ENCODE measurements at regions not wholly inside any gene's neighbourhood (a gene's known extent, or its start where the extent isn't known, plus 50 kb on each side); places are given as distances from the start of the nearest gene placed in this dataset.
A peak's percentile ranks its signal among the peaks of the same experiment; 100 is the strongest.
"Not testable (repeated sequence)": the region's sequence is repeated elsewhere in the genome, so short reads cannot be mapped to it uniquely, and the experiment has no call there.

DNA sequence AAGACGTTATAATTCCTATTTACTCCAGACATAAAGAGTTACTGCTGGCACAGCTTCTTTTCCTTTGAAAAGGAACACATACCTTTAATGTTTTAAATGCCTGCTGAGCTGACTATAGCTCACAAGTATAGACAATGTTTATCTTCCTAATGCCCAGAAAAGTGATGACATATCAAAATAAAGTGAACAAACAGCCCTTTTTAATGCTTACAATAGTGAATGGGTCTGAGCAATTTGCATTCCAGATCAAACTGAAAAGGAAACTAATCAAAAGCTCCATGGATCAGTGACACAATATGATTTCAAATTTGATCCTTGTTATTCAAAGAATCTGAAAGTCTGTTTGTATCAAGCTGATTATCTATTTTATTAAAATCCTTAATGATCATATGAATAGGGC, 233.6 kb upstream of the SEMA3E start:
- DNase-seq, result no peak

DNA sequence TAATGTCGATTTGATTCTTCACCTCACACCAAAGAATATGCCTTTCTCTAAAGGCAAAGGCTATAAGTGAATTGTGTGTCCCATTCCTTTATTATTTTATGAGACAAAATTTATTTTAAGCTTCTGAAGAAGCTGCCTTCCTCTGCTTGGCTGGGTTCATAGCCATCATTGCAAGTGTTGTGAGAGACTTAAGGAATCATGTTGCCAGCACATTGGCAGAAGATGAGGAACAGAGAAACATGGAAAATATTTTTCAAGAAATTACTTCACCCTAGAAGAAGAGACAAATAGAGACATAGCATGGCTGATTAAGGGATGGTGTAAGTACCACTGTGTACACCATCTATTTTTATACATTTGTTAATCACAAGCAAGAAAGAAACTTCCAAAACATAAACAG, 230.1 kb upstream of the SEMA3E start:
- no peak for DNase-seq

DNA sequence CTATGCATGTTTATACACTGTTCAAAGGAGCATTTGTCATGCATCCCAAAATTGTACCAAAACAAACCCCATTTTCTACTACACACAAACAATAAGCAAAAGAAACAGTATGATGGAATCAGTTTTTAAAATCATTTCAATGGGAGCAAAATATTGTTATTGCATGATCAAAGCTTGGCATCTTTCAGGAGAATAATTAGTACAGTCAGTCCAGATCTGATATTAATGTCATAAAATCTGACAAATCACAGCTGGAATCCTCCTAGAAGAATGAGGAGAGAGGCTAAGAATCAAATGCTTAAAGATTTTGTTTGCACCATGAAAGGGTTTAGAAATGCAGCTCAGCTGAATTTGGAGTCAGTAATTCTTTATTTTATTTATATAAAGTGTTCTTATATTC, 229.7 kb upstream of the SEMA3E start:
- DNase-seq, result no peak

DNA sequence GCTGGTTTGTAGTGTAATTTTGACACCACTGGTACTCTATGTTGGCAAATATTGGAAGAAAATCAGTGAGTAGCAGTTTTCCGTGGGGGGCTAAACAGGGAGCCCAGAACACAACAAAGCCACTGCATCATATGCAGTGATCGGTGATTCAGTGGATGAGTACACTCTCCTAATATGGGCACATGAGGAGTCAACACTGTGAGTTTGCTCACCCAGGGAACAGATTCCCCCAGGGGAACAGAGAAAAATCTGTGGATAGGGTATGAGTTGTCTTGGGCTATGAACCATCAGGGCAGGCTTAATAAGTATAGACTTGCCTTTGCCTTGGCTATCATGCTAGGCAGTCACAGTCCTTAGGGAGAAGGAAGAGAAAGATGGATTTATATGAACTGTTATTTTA, 227.7 kb upstream of the SEMA3E start:
- DNase-seq, result peak in 1 of 2 experiments; percentile 4

DNA sequence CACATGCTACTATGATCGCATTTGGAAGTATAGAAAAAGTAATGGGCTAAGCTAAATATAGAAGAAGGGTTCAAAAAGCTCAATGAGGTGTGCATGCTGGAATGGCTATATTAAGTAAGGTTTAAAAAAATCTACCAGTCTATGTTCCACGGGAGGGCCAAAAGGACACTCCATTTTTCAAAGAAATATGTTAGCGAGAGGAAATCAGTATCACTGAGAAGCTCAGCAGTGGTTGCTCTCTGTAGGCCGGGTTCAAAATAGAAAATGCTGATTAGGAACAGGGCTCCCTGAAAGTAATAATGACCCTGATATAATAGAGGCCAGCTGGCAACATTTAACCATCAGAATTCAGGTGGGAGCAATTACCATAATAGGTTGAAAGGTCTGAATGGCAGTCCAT, 224.5 kb upstream of the SEMA3E start:
- no peak for DNase-seq

DNA sequence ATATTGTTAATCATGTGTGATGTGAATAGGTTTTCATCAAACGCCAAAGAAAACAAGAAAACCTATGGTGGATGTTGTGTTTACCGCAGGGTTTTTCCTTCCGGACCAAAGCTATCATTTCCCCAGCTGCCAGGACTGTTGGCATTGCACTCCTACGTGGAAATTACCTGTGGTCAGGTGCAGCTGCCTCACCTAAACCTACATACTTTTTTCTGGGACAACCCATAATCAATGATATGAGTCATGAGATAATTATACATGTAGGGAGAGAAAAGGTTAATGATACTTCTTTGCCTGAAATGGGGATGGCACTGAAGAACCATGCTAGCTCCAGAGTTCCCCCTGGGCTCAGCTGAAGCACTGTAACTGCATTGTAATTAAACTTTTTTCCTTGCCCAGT, 223.6 kb upstream of the SEMA3E start:
- no peak for DNase-seq

DNA sequence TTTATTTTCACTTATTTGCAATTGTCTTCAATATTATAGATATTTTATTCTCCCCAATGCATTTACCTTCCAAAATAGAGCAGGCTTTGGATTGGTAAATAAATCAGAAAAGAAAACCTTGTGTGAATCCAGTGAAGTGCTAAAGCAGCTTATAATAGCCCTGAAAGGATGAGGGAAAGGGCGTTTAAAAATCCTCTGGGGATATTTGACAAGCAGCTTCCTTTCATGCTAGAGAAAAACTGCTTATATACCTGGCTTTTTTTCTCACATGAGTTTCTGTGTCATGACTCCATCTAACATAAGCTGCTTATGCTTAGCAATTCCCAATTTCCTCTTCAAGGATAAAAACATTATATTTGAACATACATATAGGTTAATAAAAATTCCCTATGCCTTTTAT, 221.6 kb upstream of the SEMA3E start:
- no peak for DNase-seq

DNA sequence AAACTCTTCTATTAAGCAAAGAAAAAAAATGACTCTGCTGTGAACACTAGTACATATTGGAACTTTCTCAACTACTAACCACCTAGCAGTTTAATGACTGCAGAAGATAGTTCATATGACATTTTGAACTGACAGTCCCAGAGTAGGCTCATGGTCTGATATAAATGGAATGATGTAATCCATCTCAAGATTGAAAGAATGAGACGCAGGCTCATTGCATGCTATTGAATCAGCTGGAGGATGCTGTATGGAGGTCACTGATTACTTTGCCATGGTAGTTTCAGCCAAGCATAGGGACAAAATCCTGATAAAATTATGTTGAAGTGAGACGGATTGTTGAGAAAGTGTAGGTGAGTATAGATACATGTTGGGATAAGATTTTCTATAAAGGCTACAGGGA, 217.6 kb upstream of the SEMA3E start:
- no peak for DNase-seq

DNA sequence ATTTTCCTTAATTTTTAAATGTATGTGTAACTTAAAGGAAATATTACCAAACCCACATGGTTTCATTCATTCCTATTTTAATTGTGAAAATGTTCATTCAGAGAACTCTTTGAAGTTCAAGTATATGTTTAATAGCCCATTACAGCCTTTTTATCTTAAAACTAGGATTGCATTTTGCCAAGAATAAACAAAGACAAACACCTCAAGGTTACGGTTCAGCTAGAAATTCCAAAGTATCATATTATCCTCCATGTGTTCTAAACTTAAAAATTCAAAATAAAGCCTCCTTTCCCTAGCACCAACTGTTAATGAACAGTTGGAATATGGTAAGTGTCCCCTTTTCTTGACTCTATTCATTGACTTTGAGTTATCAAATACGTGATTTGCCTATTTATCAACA, 215.6 kb upstream of the SEMA3E start:
- no peak for DNase-seq

DNA sequence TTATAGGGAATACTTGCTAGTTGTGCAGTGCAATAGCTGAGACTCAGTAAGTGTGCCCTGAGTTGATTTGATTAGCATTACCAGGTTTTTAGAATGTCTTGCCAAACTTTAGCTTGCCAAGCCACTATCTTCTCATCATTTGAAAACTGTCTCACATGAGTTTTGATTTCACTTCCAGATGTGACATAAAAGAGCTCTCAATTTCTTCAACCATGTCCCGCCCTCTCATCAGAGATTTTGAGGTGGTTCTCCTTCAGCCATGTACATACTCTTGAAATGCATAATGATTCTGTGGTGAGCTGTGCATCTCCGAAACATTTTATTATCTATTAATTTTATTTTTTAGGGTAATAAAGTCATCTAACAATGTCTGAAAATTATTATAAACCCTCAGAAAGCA, 215.0 kb upstream of the SEMA3E start:
- DNase-seq, result no peak

DNA sequence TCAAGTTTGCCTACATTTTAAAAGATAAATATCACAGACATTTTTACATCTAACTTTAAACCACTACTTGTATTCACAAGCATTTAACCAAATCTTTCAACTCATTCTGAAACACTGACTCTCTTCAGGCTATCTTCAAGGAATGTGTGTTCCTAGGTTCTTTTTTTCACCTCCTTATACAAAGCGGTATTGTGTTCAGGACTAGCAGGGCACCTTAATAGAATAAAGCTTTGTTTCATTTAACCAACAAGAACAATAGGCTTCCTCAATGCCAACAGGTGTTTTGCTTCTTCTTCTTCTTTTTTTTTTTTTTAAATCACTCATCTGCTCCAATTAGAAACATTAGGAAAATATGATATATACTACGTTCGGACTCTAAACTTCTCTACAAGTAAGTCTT, 212.9 kb upstream of the SEMA3E start:
- no peak for DNase-seq

DNA sequence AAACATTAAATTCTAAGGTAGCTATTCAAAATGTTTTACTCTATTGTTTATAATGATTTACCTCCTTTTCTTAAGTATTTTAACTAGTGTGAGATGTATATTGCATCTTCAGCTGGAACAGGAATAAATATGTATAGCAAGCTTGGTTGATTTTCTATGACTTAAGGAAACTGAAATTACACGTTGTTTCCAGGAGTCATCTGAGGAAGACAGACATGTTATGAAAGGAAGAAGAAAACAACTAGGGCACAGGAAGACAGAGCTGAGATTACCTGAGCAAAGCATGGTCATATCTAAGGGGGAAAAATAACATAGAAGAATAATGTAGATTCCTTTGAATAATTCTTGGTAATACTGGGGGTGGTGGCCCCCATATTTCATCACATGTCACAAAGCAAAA, 210.9 kb upstream of the SEMA3E start:
- DNase-seq, result no peak

DNA sequence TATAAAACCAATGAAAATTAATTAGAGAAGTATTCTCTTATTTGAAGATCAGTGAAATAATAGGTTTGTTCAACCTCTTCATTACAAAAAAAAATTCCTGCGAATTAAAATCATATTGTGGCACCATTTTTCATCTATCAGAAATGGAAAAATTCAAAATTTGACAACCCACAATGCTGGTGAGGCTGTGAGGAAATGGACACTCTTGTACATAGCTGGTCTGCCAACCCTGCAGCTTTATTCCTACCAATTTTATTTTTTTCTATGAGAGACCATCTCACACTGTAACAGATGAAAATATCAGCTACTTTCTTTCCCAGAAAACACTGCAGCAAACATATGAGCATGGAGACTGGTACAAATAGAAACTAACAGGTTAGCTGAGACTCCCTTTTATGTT, 208.8 kb upstream of the SEMA3E start:
- no peak for DNase-seq

DNA sequence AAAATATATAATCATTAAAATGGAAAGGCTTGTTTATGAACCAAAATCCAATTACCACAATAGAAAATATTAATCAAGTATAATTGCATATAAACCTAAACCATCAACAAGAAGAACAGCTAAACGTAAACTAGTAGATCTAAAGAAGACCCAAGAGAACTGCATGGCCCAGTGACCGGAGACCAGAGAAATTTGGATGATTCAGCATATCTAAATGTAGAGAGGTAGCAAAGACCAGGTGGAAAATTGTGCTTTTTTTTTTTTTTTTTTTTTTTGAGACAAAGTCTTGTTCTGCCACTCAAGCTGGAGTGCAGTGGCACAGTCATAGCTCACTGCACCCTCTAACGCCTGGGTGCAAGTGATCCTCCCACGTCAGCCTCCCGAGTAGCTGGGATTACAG, 207.2 kb upstream of the SEMA3E start:
- DNase-seq, result no peak

DNA sequence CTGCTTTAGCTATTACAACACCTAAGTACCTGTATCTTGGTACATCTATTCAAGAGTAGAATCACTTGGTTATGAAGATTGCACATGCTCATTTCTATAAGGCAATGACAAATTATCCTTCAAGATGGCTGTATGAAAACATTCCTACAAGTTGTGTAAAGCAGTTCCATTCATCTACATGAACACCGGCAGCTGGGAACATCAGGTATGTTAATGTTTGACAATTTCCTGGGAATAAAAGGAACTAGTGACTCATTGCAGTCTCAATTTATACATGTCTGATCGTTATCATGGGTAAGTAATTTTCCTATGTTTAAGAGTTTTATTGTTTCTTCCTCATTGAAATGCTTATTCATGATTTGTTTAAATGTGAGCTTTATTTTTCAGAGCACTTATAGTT, 203.2 kb upstream of the SEMA3E start:
- DNase-seq, result peak; percentile 44 to 54

DNA sequence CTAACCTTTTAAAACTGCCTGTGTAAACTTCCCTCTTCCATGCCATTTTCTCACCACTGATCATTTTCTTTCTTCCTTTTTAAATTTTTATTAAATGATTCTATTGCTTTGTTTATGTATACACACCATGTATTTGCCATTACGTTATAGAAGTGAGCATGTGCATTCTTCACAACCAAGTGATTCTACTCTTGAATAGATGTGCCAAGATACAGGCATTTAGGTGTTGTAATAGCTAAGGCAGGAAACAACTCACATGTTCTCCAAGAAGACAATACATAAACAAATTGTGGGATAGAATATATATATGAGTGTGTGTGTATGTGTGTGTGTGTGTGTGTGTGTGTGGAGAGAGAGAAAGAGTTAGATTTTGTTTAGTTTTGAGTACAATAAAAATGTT, 202.6 kb upstream of the SEMA3E start:
- no peak for DNase-seq

DNA sequence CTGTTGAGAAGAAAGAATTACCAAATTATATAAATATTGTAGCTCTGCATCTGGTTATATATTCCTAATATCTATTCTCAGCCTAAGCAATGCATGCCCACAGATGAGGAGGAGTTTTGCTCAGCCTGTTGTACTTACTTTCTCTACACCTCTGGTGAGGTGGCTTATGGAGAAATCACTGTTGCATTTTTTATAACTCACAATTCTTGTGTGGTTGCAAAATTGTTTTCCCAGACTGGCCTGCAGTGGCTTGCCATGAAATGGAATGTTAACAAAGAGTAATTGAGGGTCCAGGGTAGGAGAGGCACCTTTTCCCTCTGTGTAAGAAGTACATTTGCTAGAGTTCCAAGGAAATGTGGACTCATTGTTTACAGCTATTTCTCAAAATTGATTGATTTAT, 202.0 kb upstream of the SEMA3E start:
- no peak for DNase-seq

DNA sequence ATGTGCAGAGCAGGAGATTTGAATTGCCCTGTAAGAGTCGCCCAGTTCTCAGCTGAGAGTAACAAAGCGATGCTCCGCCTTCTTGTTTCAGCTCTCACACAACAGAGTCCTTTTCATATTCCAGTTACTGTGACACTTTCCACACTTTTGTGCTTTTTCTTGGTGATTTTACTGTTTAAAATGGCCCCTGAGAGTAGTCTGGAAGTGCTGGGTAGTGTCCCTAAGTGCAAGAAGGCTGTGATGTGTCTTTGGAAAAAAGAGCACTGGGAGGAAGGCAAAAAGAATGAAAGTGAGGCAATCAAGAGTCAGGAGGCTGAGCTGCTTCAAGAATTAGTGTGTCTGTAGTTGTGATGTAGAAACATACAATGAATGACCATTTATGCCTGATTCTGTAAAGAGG, 201.2 kb upstream of the SEMA3E start:
- DNase-seq, result no peak

DNA sequence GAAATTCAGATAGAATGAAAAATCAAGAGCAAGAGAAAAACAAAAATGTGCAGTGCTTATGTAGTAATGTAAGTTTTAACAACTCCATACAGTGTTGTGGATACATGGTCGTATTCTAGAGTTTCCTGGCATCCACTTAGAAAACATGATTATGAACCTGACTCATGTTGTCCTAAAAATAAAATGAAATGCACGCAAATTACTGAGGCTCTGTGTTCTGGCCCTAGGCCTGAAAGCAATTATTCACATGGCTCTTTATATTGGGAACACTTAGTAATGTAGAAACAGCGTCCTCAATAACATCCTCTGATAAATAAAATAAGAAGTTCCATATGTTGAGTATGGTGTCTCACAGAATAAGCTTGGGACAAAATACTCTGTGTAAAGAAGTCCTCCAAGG, 200.2 kb upstream of the SEMA3E start:
- DNase-seq, result no peak

DNA sequence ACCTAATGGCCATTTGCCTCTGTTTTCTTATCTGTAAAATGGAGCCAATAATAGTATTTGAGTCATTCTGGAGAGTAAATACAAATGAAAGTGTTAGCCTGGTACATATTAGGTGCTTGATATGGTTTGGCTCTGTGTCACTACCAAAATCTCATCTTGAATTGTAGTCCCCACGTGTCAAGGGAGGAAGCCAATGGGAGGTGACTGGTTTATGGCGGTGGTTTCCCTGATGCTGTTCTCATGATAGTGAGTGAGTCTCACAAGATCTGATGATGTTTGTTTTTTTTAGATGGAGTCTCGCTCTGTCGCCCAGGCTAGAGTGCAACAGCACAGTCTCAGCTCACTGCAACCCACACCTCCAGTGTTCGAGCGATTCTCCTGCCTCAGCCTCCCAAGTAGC, 194.0 kb upstream of the SEMA3E start:
- DNase-seq, result no peak

DNA sequence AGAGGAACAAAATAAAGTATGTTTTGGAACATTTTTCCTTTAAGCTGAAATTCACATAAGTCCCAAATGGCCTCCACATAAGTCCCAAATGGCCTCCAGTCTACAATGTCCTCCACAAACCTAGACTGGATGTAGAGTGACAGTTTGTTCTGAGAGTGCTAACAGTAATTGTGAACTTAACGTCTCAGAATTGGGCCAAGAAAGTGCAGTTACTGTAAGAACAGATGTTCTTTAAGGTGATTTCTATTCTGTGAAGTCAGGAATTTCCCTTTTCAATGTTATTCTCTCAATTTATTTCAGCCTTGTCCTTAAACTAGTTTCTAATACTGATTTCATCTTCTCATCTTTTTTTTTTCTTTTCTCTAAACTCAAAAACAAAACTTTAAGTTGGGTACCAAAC, 188.7 kb upstream of the SEMA3E start:
- no peak for DNase-seq

DNA sequence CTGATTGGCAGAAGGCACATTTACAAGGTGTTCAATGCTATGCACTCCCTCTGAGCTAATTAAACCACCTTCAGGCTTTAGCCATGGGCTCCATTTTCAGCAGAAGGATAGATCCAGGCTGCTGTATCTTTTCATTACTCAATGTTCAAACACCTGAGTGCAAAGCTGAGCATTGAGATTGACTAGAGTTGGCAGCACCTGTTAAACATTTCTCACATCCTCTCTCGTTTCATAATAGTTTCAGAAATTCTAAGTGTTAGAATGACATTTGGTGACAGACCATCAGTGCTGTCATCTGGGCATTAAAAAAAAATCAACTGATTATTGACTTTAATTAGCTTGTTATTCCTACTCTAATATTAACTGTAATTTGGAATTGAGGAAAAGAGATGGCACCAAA, 187.1 kb upstream of the SEMA3E start:
- DNase-seq, result no peak

DNA sequence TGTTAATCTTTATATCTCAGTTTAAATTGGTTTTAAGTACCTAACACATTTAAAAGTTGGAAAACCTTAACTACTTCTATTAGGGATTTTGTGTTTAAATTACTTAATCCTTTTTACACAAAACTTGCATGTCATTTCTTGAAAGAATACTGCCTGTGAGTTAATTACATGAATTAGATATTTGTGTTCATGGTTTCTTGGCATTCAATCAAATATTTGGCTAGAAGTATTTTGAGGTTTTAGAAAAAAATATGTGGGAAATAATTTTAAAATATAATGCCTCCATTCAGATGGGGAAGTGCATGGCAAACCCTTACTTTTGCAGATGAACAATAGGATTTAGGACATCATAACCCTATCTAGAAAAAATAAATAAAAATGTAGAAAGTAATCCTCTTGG, 186.5 kb upstream of the SEMA3E start:
- DNase-seq, result no peak

DNA sequence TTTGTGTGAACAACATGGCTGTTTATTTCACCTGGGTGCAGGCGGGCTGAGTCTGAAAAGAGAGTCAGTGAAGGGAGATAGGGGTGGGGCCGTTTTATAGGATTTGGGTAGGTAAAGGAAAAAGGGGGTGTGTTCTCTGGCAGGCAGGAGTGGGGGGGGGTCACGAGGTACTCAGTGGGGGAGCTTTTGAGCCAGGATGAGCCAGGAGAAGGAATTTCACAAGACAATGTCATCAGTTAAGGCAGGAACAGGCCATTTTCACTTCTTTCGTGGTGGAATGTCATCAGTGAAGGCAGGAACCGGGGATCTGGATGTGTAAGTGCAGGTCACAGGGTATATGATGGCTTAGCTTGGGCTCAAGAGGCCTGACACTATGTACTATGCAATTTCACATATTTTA, 184.8 kb upstream of the SEMA3E start:
- DNase-seq, result not testable (repeated sequence)

DNA sequence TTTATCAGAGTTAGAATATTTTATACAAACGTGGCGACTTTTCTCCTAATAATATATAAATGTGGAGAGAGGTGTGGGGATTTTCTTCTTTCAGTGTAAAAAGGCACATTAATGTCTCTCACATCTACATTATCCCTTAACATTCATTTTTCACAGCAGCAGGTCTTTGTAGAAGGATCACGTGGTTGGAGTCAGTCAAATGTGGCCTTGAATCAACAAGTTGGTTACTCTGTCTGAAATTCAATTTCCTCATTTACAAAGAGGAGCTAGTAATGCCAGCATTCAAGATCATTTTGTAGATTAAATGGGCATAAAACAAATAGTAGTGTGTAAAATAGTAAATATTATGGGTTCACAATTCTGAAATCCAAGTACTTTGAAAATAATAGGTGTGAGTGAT, 183.1 kb upstream of the SEMA3E start:
- DNase-seq, result no peak

DNA sequence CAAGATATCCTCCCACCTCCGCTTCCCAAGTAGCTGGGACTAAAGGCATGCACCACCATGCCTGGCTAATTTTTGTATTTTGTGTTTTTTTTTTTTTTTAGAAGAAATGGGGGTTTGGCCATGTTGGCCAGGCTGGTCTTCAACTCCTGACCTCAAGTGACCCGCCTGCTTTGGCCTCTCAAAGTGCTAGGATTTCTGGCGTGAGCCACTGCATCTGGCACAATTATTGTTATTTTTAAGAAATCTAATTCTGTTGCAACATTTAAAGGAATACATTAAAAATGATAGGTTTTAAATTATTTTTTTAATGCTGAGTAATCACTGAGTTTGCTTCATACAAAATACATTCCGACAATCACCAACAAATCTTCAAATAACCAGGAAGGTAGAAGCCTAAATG, 178.1 kb upstream of the SEMA3E start:
- no peak for DNase-seq

DNA sequence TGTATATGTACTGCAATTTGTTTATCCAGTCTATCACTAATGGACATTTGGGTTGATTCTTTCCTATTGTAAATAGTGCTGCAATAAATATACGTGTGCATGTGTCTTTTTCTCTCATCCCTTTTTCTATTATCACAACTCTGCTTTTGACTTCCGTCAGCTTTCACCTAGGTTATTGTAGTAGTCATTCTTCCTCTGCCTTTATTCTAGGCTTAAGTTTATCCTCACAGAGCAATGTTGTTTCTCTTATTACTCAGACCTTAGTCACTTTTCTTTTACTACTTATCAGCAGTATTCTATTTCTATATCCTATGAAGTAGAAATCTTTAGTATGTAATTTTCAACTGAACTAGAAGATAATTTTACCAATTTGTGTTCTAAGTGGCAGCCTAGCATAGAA, 175.3 kb upstream of the SEMA3E start:
- no peak for DNase-seq
